ENCODE measurements at regions not wholly inside any gene's neighbourhood (a gene's known extent, or its start where the extent isn't known, plus 50 kb on each side); places are given as distances from the start of the nearest gene placed in this dataset.
"Not testable (repeated sequence)": the region's sequence is repeated elsewhere in the genome, so short reads cannot be mapped to it uniquely, and the experiment has no call there.

- DNase-seq (ENCODE audit: low read depth), result no peak
Observed at GRCh38 chr15:99485153-99485961, 80.4 kb upstream of the MEF2A start.

GRCh38 chr15:99485992-99486370 lies 79.8 kb upstream of the MEF2A start:
- DNase-seq (ENCODE audit: low read depth), result no peak

- peak; percentile 75 for DNase-seq (ENCODE audit: low read depth)
Observed at GRCh38 chr15:99486371-99487336, 79.1 kb upstream of the MEF2A start.

- DNase-seq (ENCODE audit: low read depth), result no peak
Observed at GRCh38 chr15:99487337-99487730, 78.5 kb upstream of the MEF2A start.

GRCh38 chr15:99492275-99492674 lies 73.5 kb upstream of the MEF2A start:
- no peak for DNase-seq (ENCODE audit: low read depth)

- no peak for DNase-seq (ENCODE audit: low read depth)
Observed at GRCh38 chr15:99492716-99493115, 73.1 kb upstream of the MEF2A start.

- no peak for DNase-seq (ENCODE audit: low read depth)
Observed at GRCh38 chr15:99493461-99493860, 72.3 kb upstream of the MEF2A start.

GRCh38 chr15:99494536-99495233 lies 71.1 kb upstream of the MEF2A start:
- DNase-seq (ENCODE audit: low read depth), result not testable (repeated sequence)

- no peak for DNase-seq (ENCODE audit: low read depth)
Observed at GRCh38 chr15:99495430-99496301, 70.1 kb upstream of the MEF2A start.

GRCh38 chr15:99496302-99496629 lies 69.5 kb upstream of the MEF2A start:
- DNase-seq (ENCODE audit: low read depth), result no peak

- no peak for DNase-seq (ENCODE audit: low read depth)
Observed at GRCh38 chr15:99502182-99502581, 63.6 kb upstream of the MEF2A start.

- DNase-seq (ENCODE audit: low read depth), result no peak
Observed at GRCh38 chr15:99502661-99503060, 63.1 kb upstream of the MEF2A start.

- DNase-seq (ENCODE audit: low read depth), result no peak
Observed at GRCh38 chr15:99503411-99503810, 62.4 kb upstream of the MEF2A start.

GRCh38 chr15:99504071-99504822 lies 61.5 kb upstream of the MEF2A start:
- DNase-seq (ENCODE audit: low read depth), result no peak

GRCh38 chr15:99504823-99505551 lies 60.8 kb upstream of the MEF2A start:
- no peak for DNase-seq (ENCODE audit: low read depth)

GRCh38 chr15:99506399-99506798 lies 59.4 kb upstream of the MEF2A start:
- DNase-seq (ENCODE audit: low read depth), result no peak

GRCh38 chr15:99507016-99507503 lies 58.7 kb upstream of the MEF2A start:
- no peak for DNase-seq (ENCODE audit: low read depth)

- DNase-seq (ENCODE audit: low read depth), result peak; percentile 64
Observed at GRCh38 chr15:99507504-99508310, 58.1 kb upstream of the MEF2A start.

- no peak for DNase-seq (ENCODE audit: low read depth)
Observed at GRCh38 chr15:99508311-99508645, 57.5 kb upstream of the MEF2A start.

Measured in LHCN-M2 (cell line).